ENCODE measurements at regions not wholly inside any gene's neighbourhood (a gene's known extent, or its start where the extent isn't known, plus 50 kb on each side); places are given as distances from the start of the nearest gene placed in this dataset.

- no peak for TF ChIP-seq CTCF (IDR thresholded peaks at IDR 0.05; ENCODE audit: low read length, missing control alignments)
- DNase-seq (ENCODE audit: low read depth), result no peak
- no peak overlapping the region for H3K4me3 ChIP-seq (replicated peaks; ENCODE audit: low read depth, low read length)
Observed at GRCh38 chr6:167576050-167576741, 250.5 kb upstream of the AFDN start.

GRCh38 chr6:167576828-167577503 lies 249.7 kb upstream of the AFDN start:
- H3K4me3 ChIP-seq (replicated peaks; ENCODE audit: low read depth, low read length), result no peak overlapping the region
- no peak for DNase-seq (ENCODE audit: low read depth)
- TF ChIP-seq CTCF (IDR thresholded peaks at IDR 0.05; ENCODE audit: low read length, missing control alignments), result no peak

- no peak for DNase-seq (ENCODE audit: low read depth)
- no peak overlapping the region for H3K4me3 ChIP-seq (replicated peaks; ENCODE audit: low read depth, low read length)
- no peak for TF ChIP-seq CTCF (IDR thresholded peaks at IDR 0.05; ENCODE audit: low read length, missing control alignments)
Observed at GRCh38 chr6:167577891-167578361, 248.8 kb upstream of the AFDN start.

GRCh38 chr6:167578371-167578901 lies 248.3 kb upstream of the AFDN start:
- DNase-seq (ENCODE audit: low read depth), result no peak
- TF ChIP-seq CTCF (IDR thresholded peaks at IDR 0.05; ENCODE audit: low read length, missing control alignments), result no peak
- H3K4me3 ChIP-seq (replicated peaks; ENCODE audit: low read depth, low read length), result no peak overlapping the region

GRCh38 chr6:167579806-167580618 lies 246.7 kb upstream of the AFDN start:
- no peak for TF ChIP-seq CTCF (IDR thresholded peaks at IDR 0.05; ENCODE audit: low read length, missing control alignments)
- DNase-seq (ENCODE audit: low read depth), result no peak
- no peak overlapping the region for H3K4me3 ChIP-seq (replicated peaks; ENCODE audit: low read depth, low read length)

GRCh38 chr6:167580619-167580911 lies 246.1 kb upstream of the AFDN start:
- no peak overlapping the region for H3K4me3 ChIP-seq (replicated peaks; ENCODE audit: low read depth, low read length)
- no peak for TF ChIP-seq CTCF (IDR thresholded peaks at IDR 0.05; ENCODE audit: low read length, missing control alignments)
- DNase-seq (ENCODE audit: low read depth), result no peak

Measured in fibroblast of pulmonary artery (primary cell).